ENCODE measurements at regions not wholly inside any gene's neighbourhood (a gene's known extent, or its start where the extent isn't known, plus 50 kb on each side); places are given as distances from the start of the nearest gene placed in this dataset.

DNA sequence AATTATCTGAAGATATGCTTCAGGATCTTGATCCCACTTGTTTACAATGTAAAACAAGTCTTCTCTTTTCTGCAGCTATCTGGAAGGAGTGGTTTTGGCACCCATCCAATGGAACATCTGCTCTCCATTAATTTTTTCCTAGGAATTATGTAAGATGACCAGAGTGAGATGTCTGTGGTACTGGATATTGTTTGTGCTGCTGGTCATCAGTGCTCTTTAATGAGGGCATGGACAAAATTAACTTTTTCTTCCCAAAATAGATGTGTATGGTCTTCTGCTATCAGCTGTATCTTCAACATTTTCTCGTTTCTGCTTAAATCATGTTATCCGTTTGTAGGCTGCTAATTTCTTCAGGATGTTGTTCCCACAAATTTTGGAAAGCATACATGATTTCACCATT lies 415.4 kb upstream of the KLHL1 start:
- TF ChIP-seq EZH2phosphoT487 (IDR thresholded peaks at IDR 0.05; ENCODE audit: borderline replicate concordance) = no peak
- TF ChIP-seq, protein P1, sequence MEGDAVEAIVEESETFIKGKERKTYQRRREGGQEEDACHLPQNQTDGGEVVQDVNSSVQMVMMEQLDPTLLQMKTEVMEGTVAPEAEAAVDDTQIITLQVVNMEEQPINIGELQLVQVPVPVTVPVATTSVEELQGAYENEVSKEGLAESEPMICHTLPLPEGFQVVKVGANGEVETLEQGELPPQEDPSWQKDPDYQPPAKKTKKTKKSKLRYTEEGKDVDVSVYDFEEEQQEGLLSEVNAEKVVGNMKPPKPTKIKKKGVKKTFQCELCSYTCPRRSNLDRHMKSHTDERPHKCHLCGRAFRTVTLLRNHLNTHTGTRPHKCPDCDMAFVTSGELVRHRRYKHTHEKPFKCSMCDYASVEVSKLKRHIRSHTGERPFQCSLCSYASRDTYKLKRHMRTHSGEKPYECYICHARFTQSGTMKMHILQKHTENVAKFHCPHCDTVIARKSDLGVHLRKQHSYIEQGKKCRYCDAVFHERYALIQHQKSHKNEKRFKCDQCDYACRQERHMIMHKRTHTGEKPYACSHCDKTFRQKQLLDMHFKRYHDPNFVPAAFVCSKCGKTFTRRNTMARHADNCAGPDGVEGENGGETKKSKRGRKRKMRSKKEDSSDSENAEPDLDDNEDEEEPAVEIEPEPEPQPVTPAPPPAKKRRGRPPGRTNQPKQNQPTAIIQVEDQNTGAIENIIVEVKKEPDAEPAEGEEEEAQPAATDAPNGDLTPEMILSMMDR (conservative IDR thresholded peaks at IDR 0.05; ENCODE audit: low read length) = no peak

Data from Loucy (cell line).